ENCODE measurements at regions not wholly inside any gene's neighbourhood (a gene's known extent, or its start where the extent isn't known, plus 50 kb on each side); places are given as distances from the start of the nearest gene placed in this dataset.

GRCh38 chr5:128626536-128627090 lies 88.6 kb upstream of the FBN2 start:
- no peak for TF ChIP-seq REST (IDR thresholded peaks at IDR 0.05; ENCODE audit: insufficient replicate concordance, low read depth)
- no peak for TF ChIP-seq SPI1 (IDR thresholded peaks at IDR 0.05; ENCODE audit: borderline replicate concordance, low read depth)
- TF ChIP-seq POLR2AphosphoS5 (IDR thresholded peaks at IDR 0.05; ENCODE audit: low read depth), result no peak
- no peak for TF ChIP-seq CTCF (IDR thresholded peaks at IDR 0.05; ENCODE audit: insufficient read depth, low read length)
- no peak for TF ChIP-seq GABPA (IDR thresholded peaks at IDR 0.05; ENCODE audit: low read depth)

GRCh38 chr5:128627939-128628338 lies 89.9 kb upstream of the FBN2 start:
- no peak overlapping the region for H3K4me3 ChIP-seq (replicated peaks; ENCODE audit: insufficient read depth, low read length)
- H3K27ac ChIP-seq (replicated peaks), result no peak overlapping the region
- no peak for DNase-seq (ENCODE audit: low read depth in 1 of 2, low spot score in 1 of 2)
- TF ChIP-seq REST (IDR thresholded peaks at IDR 0.05; ENCODE audit: insufficient replicate concordance, low read depth), result no peak
- no peak for TF ChIP-seq CTCF (IDR thresholded peaks at IDR 0.05; ENCODE audit: insufficient read depth, low read length)
- no peak for TF ChIP-seq SPI1 (IDR thresholded peaks at IDR 0.05; ENCODE audit: borderline replicate concordance, low read depth)
- no peak for TF ChIP-seq GABPA (IDR thresholded peaks at IDR 0.05; ENCODE audit: low read depth)
- TF ChIP-seq POLR2AphosphoS5 (IDR thresholded peaks at IDR 0.05; ENCODE audit: low read depth), result no peak
- H3K27me3 ChIP-seq (ENCODE audit: insufficient read depth, poor library complexity, severe bottlenecking), result no peaks in the 10 kb centered on the region

More at GRCh38 chr5:128626536-128627090, 88.6 kb upstream of the FBN2 start:
- H3K27me3 ChIP-seq (ENCODE audit: insufficient read depth, poor library complexity, severe bottlenecking), result no peaks in the 10 kb centered on the region
- no peak overlapping the region for H3K27ac ChIP-seq (replicated peaks)
- DNase-seq (ENCODE audit: low read depth in 1 of 2, low spot score in 1 of 2), result no peak
- no peak overlapping the region for H3K4me3 ChIP-seq (replicated peaks; ENCODE audit: insufficient read depth, low read length)

GRCh38 chr5:128629157-128629556 lies 91.1 kb upstream of the FBN2 start:
- TF ChIP-seq GABPA (IDR thresholded peaks at IDR 0.05; ENCODE audit: low read depth) (no peak), POLR2AphosphoS5 (IDR thresholded peaks at IDR 0.05; ENCODE audit: low read depth) (no peak), SPI1 (IDR thresholded peaks at IDR 0.05; ENCODE audit: borderline replicate concordance, low read depth) (no peak), REST (IDR thresholded peaks at IDR 0.05; ENCODE audit: insufficient replicate concordance, low read depth) (no peak), CTCF (IDR thresholded peaks at IDR 0.05; ENCODE audit: insufficient read depth, low read length) (no peak)

More at GRCh38 chr5:128629157-128629556, 91.1 kb upstream of the FBN2 start:
- no peaks in the 10 kb centered on the region for H3K27me3 ChIP-seq (ENCODE audit: insufficient read depth, poor library complexity, severe bottlenecking)
- no peak for DNase-seq (ENCODE audit: low read depth in 1 of 2, low spot score in 1 of 2)
- H3K4me3 ChIP-seq (replicated peaks; ENCODE audit: insufficient read depth, low read length), result no peak overlapping the region
- H3K27ac ChIP-seq (replicated peaks), result no peak overlapping the region
